NB4 (cell line): ENCODE measurements at regions not wholly inside any gene's neighbourhood (a gene's known extent, or its start where the extent isn't known, plus 50 kb on each side); places are given as distances from the start of the nearest gene placed in this dataset.

Experiments used
- CTCF ChIP-seq: IDR thresholded peaks from one replicate; pipeline ENCODE4 v1.5.1; 2012; ENCODE audit warnings: low read depth, low read length
- MYC ChIP-seq: IDR thresholded peaks from 2 replicates; pipeline ENCODE4 v1.6.1; 2011; ENCODE audit warnings: low read depth, low read length
- POLR2A ChIP-seq: IDR thresholded peaks from 2 replicates; pipeline ENCODE4 v1.6.1; 2011; ENCODE audit warnings: mild to moderate bottlenecking; ENCODE audit not compliant: insufficient read length; ENCODE audit errors: extremely low read depth

GRCh38 chr2:52368141-52368540 lies 1336.2 kb upstream of the NRXN1 start:
- TF ChIP-seq CTCF (no peak), POLR2A (no peak), MYC (no peak)
